ENCODE measurements at regions not wholly inside any gene's neighbourhood (a gene's known extent, or its start where the extent isn't known, plus 50 kb on each side); places are given as distances from the start of the nearest gene placed in this dataset.
"Not testable (repeated sequence)": the region's sequence is repeated elsewhere in the genome, so short reads cannot be mapped to it uniquely, and the experiment has no call there.

GRCh38 chr13:67509018-67509417 is 278.9 kb upstream of the PCDH9 start:
- H3K4me3 ChIP-seq (replicated peaks; ENCODE audit: low read depth, low read length): no peak overlapping the region
- DNase-seq (ENCODE audit: low read depth): no peak
- no peak for TF ChIP-seq CTCF (IDR thresholded peaks at IDR 0.05; ENCODE audit: low read length, missing control alignments)

GRCh38 chr13:67508275-67508674 is 278.1 kb upstream of the PCDH9 start:
- not testable (repeated sequence) for DNase-seq (ENCODE audit: low read depth); H3K4me3 ChIP-seq (replicated peaks; ENCODE audit: low read depth, low read length)

- DNase-seq (ENCODE audit: low read depth): no peak
- no peak for TF ChIP-seq CTCF (IDR thresholded peaks at IDR 0.05; ENCODE audit: low read length, missing control alignments)
- no peak overlapping the region for H3K4me3 ChIP-seq (replicated peaks; ENCODE audit: low read depth, low read length)
Observed at GRCh38 chr13:67506407-67506806, 276.3 kb upstream of the PCDH9 start.

- TF ChIP-seq CTCF (IDR thresholded peaks at IDR 0.05; ENCODE audit: low read length, missing control alignments): no peak
- no peak for DNase-seq (ENCODE audit: low read depth)
- H3K4me3 ChIP-seq (replicated peaks; ENCODE audit: low read depth, low read length): no peak overlapping the region
Observed at GRCh38 chr13:67505376-67505775, 275.2 kb upstream of the PCDH9 start.

GRCh38 chr13:67498948-67499347 is 268.8 kb upstream of the PCDH9 start:
- no peak overlapping the region for H3K4me3 ChIP-seq (replicated peaks; ENCODE audit: low read depth, low read length)
- DNase-seq (ENCODE audit: low read depth): no peak
- no peak for TF ChIP-seq CTCF (IDR thresholded peaks at IDR 0.05; ENCODE audit: low read length, missing control alignments)

- no peak for TF ChIP-seq CTCF (IDR thresholded peaks at IDR 0.05; ENCODE audit: low read length, missing control alignments)
- DNase-seq (ENCODE audit: low read depth): peak; percentile 12
- no peak overlapping the region for H3K4me3 ChIP-seq (replicated peaks; ENCODE audit: low read depth, low read length)
Observed at GRCh38 chr13:67493835-67494234, 263.7 kb upstream of the PCDH9 start.

GRCh38 chr13:67489016-67489415 is 258.9 kb upstream of the PCDH9 start:
- DNase-seq (ENCODE audit: low read depth): no peak
- TF ChIP-seq CTCF (IDR thresholded peaks at IDR 0.05; ENCODE audit: low read length, missing control alignments): no peak

GRCh38 chr13:67481445-67481844 is 251.3 kb upstream of the PCDH9 start:
- H3K4me3 ChIP-seq (replicated peaks; ENCODE audit: low read depth, low read length): no peak overlapping the region
- no peak for DNase-seq (ENCODE audit: low read depth)
- no peak for TF ChIP-seq CTCF (IDR thresholded peaks at IDR 0.05; ENCODE audit: low read length, missing control alignments)

More at GRCh38 chr13:67489016-67489415, 258.9 kb upstream of the PCDH9 start:
- no peak overlapping the region for H3K4me3 ChIP-seq (replicated peaks; ENCODE audit: low read depth, low read length)
